Hippocampal formation (tissue), 2 donors: ENCODE measurements at regions not wholly inside any gene's neighbourhood (a gene's known extent, or its start where the extent isn't known, plus 50 kb on each side); places are given as distances from the start of the nearest gene placed in this dataset.
"Not testable (repeated sequence)": the region's sequence is repeated elsewhere in the genome, so short reads cannot be mapped to it uniquely, and the experiment has no call there.

ENCODE experiments used
- DNase-seq, 2 donors: peaks; one replicate each; lab custom pipeline; 2025; lab: John Stamatoyannopoulos, UW

GRCh38 chr6:11326116-11326515 lies 93.6 kb upstream of the NEDD9 start:
- no peak for DNase-seq

- no peak for DNase-seq
Measured at GRCh38 chr6:11324453-11325015, 92.1 kb upstream of the NEDD9 start.

- DNase-seq, result peak in 1 of 2 donors; percentile 5
Measured at GRCh38 chr6:11323666-11324452, 91.4 kb upstream of the NEDD9 start.

- no peak for DNase-seq
Measured at GRCh38 chr6:11322252-11322885, 89.9 kb upstream of the NEDD9 start.

GRCh38 chr6:11320914-11321597 lies 88.6 kb upstream of the NEDD9 start:
- no peak for DNase-seq

- DNase-seq, result no peak
Measured at GRCh38 chr6:11318835-11319813, 86.7 kb upstream of the NEDD9 start.

- DNase-seq, result no peak
Measured at GRCh38 chr6:11317885-11318771, 85.7 kb upstream of the NEDD9 start.

GRCh38 chr6:11315743-11316437 lies 83.4 kb upstream of the NEDD9 start:
- no peak for DNase-seq

- DNase-seq, result no peak
Measured at GRCh38 chr6:11313207-11313606, 80.7 kb upstream of the NEDD9 start.

GRCh38 chr6:11311970-11312369 lies 79.5 kb upstream of the NEDD9 start:
- no peak for DNase-seq

GRCh38 chr6:11309947-11310665 lies 77.6 kb upstream of the NEDD9 start:
- peak; percentile 6 to 25 for DNase-seq

GRCh38 chr6:11307226-11307625 lies 74.8 kb upstream of the NEDD9 start:
- no peak for DNase-seq

- no peak for DNase-seq
Measured at GRCh38 chr6:11304946-11305345, 72.5 kb upstream of the NEDD9 start.

- not testable (repeated sequence) for DNase-seq
Measured at GRCh38 chr6:11299876-11300428, 67.5 kb upstream of the NEDD9 start.

GRCh38 chr6:11299421-11299784 lies 66.9 kb upstream of the NEDD9 start:
- not testable (repeated sequence) for DNase-seq

GRCh38 chr6:11298651-11299420 lies 66.4 kb upstream of the NEDD9 start:
- DNase-seq, result no peak

- DNase-seq, result no peak
Measured at GRCh38 chr6:11297376-11297729, 64.9 kb upstream of the NEDD9 start.
